Suprapubic skin (tissue), 3 donors: ENCODE measurements at regions not wholly inside any gene's neighbourhood (a gene's known extent, or its start where the extent isn't known, plus 50 kb on each side); places are given as distances from the start of the nearest gene placed in this dataset.
"Not testable (repeated sequence)": the region's sequence is repeated elsewhere in the genome, so short reads cannot be mapped to it uniquely, and the experiment has no call there.

ENCODE experiments used
- EP300 ChIP-seq: sonication (generic); formaldehyde crosslinking; IDR thresholded peaks from one replicate; pipeline ENCODE4 v1.6.1; 2017; ENCODE audit warnings: antibody characterized with exemption
- POLR2A ChIP-seq, 2 donors: fragments of 450-650 bp; IDR thresholded peaks; one replicate each; pipeline ENCODE4 v1.6.1; 2017; ENCODE audit warnings: antibody characterized with exemption in 2 of 2, mild to moderate bottlenecking in 2 of 2, moderate library complexity in 2 of 2
- TF ChIP-seq, protein P1 (sequence below), 2 donors: fragments of 200-600 bp in 1 of 2; fragments of 450-650 bp in 1 of 2; sonication (generic) in 1 of 2; IDR thresholded peaks; one replicate each; pipeline ENCODE4 v1.5.1; 2016 to 2019; ENCODE audit warnings: antibody characterized with exemption in 2 of 2, mild to moderate bottlenecking in 1 of 2, moderate library complexity in 1 of 2

- TF ChIP-seq, protein P1, sequence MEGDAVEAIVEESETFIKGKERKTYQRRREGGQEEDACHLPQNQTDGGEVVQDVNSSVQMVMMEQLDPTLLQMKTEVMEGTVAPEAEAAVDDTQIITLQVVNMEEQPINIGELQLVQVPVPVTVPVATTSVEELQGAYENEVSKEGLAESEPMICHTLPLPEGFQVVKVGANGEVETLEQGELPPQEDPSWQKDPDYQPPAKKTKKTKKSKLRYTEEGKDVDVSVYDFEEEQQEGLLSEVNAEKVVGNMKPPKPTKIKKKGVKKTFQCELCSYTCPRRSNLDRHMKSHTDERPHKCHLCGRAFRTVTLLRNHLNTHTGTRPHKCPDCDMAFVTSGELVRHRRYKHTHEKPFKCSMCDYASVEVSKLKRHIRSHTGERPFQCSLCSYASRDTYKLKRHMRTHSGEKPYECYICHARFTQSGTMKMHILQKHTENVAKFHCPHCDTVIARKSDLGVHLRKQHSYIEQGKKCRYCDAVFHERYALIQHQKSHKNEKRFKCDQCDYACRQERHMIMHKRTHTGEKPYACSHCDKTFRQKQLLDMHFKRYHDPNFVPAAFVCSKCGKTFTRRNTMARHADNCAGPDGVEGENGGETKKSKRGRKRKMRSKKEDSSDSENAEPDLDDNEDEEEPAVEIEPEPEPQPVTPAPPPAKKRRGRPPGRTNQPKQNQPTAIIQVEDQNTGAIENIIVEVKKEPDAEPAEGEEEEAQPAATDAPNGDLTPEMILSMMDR (IDR thresholded peaks at IDR 0.05) = not testable (repeated sequence)
- not testable (repeated sequence) for TF ChIP-seq POLR2A (IDR thresholded peaks at IDR 0.05); EP300
Measured at GRCh38 chr7:128564123-128564700, 87.7 kb downstream of the METTL2B start.
